KBM-7 (cell line): ENCODE measurements at regions not wholly inside any gene's neighbourhood (a gene's known extent, or its start where the extent isn't known, plus 50 kb on each side); places are given as distances from the start of the nearest gene placed in this dataset.

Source experiments
- DNase-seq: peaks from one replicate; pipeline ENCODE4 v3.0.0-alpha.2; 2015
- in situ Hi-C: fragments of 300-500 bp; cut with MboI; formaldehyde crosslinking; loops from 2 replicates; pipeline ENCODE4 v1.14.3; 2020; ENCODE audit warnings: low sequenced_read_pairs, low pct_unique_long_range_greater_than_20kb, mixed read lengths

- in situ Hi-C loops = no loop called here
- DNase-seq = no peak
Measured at GRCh38 chr4:43716721-43717395, 731.8 kb downstream of the KCTD8 start.

GRCh38 chr4:43718369-43718768 is 730.2 kb downstream of the KCTD8 start:
- in situ Hi-C loops = no loop called here
- peak; percentile 2 for DNase-seq

- no peak for DNase-seq
- in situ Hi-C loops = no loop called here
Measured at GRCh38 chr4:43732829-43733426, 715.7 kb downstream of the KCTD8 start.

- in situ Hi-C loops = no loop called here
- no peak for DNase-seq
Measured at GRCh38 chr4:43742083-43742482, 706.5 kb downstream of the KCTD8 start.

- in situ Hi-C loops = no loop called here
Measured at GRCh38 chr4:43754566-43754965, 694.0 kb downstream of the KCTD8 start.

GRCh38 chr4:43757147-43757546 is 691.5 kb downstream of the KCTD8 start:
- in situ Hi-C loops = no loop called here

More at GRCh38 chr4:43754566-43754965, 694.0 kb downstream of the KCTD8 start:
- DNase-seq = no peak

GRCh38 chr4:43758836-43759235 is 689.8 kb downstream of the KCTD8 start:
- in situ Hi-C loops = no loop called here
- DNase-seq = no peak

More at GRCh38 chr4:43757147-43757546, 691.5 kb downstream of the KCTD8 start:
- DNase-seq = no peak

- DNase-seq = peak; percentile 39
Measured at GRCh38 chr4:43763029-43763610, 685.5 kb downstream of the KCTD8 start.

GRCh38 chr4:43765514-43765913 is 683.1 kb downstream of the KCTD8 start:
- in situ Hi-C loops = no loop called here
- DNase-seq = no peak

More at GRCh38 chr4:43763029-43763610, 685.5 kb downstream of the KCTD8 start:
- in situ Hi-C loops = no loop called here

GRCh38 chr4:43766648-43767047 is 682.0 kb downstream of the KCTD8 start:
- in situ Hi-C loops = no loop called here
- DNase-seq = no peak

GRCh38 chr4:43776371-43776770 is 672.2 kb downstream of the KCTD8 start:
- DNase-seq = no peak
- in situ Hi-C loops = no loop called here

- DNase-seq = no peak
- in situ Hi-C loops = no loop called here
Measured at GRCh38 chr4:43778187-43778915, 670.3 kb downstream of the KCTD8 start.

- in situ Hi-C loops = no loop called here
- DNase-seq = no peak
Measured at GRCh38 chr4:43781125-43781524, 667.5 kb downstream of the KCTD8 start.

- no peak for DNase-seq
- in situ Hi-C loops = no loop called here
Measured at GRCh38 chr4:43782391-43782790, 666.2 kb downstream of the KCTD8 start.

- no peak for DNase-seq
- in situ Hi-C loops = no loop called here
Measured at GRCh38 chr4:43816116-43816515, 632.5 kb downstream of the KCTD8 start.

- in situ Hi-C loops = no loop called here
- no peak for DNase-seq
Measured at GRCh38 chr4:43822621-43823020, 626.0 kb downstream of the KCTD8 start.

GRCh38 chr4:43835869-43836268 is 612.7 kb downstream of the KCTD8 start:
- in situ Hi-C loops = no loop called here
- no peak for DNase-seq

GRCh38 chr4:43837171-43837570 is 611.4 kb downstream of the KCTD8 start:
- in situ Hi-C loops = no loop called here
- DNase-seq = no peak

- no peak for DNase-seq
- in situ Hi-C loops = no loop called here
Measured at GRCh38 chr4:43837604-43838003, 611.0 kb downstream of the KCTD8 start.

- in situ Hi-C loops = no loop called here
- DNase-seq = no peak
Measured at GRCh38 chr4:43842594-43842993, 606.0 kb downstream of the KCTD8 start.
